LNCAP (cell line): ENCODE measurements at regions not wholly inside any gene's neighbourhood (a gene's known extent, or its start where the extent isn't known, plus 50 kb on each side); places are given as distances from the start of the nearest gene placed in this dataset.

ENCODE experiments used
- TF ChIP-seq, protein P1 (sequence below): fragments of 450-650 bp; IDR thresholded peaks from 2 replicates; pipeline ENCODE4 v1.5.1; 2017; ENCODE audit warnings: mild to moderate bottlenecking

- TF ChIP-seq, protein P1, sequence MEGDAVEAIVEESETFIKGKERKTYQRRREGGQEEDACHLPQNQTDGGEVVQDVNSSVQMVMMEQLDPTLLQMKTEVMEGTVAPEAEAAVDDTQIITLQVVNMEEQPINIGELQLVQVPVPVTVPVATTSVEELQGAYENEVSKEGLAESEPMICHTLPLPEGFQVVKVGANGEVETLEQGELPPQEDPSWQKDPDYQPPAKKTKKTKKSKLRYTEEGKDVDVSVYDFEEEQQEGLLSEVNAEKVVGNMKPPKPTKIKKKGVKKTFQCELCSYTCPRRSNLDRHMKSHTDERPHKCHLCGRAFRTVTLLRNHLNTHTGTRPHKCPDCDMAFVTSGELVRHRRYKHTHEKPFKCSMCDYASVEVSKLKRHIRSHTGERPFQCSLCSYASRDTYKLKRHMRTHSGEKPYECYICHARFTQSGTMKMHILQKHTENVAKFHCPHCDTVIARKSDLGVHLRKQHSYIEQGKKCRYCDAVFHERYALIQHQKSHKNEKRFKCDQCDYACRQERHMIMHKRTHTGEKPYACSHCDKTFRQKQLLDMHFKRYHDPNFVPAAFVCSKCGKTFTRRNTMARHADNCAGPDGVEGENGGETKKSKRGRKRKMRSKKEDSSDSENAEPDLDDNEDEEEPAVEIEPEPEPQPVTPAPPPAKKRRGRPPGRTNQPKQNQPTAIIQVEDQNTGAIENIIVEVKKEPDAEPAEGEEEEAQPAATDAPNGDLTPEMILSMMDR: no peak
Observed at GRCh38 chr2:111707700-111708099, 176.3 kb downstream of the ANAPC1 start.

GRCh38 chr2:111708476-111709180 is 175.4 kb downstream of the ANAPC1 start:
- TF ChIP-seq, protein P1: no peak

DNA sequence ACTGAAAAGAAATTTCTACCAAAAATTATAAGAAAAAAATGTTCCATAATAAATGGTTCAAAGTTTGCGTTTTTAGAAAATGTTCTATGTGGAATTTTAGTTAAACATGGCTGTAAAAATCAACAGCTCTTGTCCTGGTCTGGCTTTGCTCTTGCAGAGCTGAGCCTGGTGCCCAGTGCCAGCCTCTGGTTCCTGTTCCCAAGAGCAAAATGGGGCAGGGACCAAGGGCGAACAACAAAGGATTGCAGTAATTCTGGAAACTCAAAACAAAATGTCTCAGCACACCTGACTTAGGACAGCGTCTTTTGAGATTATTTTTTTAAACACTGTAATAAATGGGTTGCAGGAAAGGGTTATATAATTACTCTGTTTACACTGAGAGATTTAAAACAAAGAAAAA is 174.7 kb downstream of the ANAPC1 start:
- TF ChIP-seq, protein P1: no peak

DNA sequence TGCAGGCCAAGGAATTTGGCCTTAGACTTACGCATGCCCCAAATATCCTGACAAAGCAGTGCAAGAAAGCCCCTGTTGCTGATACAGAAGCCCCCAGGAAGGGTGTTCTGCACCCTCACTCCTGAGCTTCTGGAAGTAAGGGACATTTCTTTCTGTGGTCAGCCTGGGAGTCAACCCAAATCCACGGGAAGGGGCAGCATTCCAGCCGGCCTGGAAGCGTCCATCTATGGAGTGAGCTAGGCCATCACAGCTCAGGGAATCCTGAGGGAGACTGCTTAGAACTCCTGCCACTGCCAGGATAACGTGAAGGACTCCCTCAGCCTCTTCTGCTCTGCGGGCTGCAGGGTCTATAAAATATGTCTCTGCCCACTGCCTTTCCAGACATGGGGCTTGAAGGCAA is 173.9 kb downstream of the ANAPC1 start:
- TF ChIP-seq, protein P1: no peak

DNA sequence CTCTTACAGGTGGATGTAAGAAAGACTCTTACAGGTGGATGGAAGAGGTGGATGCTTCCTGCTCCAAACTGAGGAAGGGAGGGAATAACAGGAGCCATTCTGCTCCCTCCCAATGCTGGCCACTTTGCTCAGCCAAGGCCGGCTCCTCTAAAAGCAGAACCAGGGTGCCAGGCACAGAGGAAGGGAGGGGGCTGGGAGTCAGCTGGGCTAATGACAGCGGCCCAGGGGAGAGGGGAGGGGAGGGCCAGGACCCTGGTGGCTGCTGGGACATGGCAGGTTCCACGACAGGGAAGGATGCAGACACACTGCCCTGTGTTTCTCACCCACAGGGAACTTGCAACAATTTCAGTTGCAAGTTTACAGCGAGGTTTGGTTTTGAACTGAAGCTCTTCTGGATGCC is 173.4 kb downstream of the ANAPC1 start:
- TF ChIP-seq, protein P1: no peak

- TF ChIP-seq, protein P1: no peak
Observed at GRCh38 chr2:111711270-111711669, 172.7 kb downstream of the ANAPC1 start.

DNA sequence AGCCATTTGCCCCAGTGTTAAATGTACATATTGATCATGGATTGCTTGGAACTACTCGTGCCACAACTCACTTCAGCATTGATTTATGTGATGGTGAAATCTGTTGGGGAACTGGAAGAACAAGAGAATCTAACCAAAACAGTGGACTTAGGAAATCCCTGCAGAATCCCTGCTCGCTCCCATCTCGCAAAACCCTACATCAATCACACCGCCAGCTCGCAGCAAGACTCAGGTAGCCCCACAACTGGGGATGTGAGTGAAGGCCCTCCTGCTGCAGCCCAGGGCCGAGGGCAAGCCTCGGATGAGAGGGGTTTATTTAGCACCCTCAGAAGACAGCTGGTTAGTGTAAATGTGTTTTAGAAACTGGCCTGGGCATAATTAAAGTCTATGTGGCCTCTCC is 171.6 kb downstream of the ANAPC1 start:
- TF ChIP-seq, protein P1: no peak

DNA sequence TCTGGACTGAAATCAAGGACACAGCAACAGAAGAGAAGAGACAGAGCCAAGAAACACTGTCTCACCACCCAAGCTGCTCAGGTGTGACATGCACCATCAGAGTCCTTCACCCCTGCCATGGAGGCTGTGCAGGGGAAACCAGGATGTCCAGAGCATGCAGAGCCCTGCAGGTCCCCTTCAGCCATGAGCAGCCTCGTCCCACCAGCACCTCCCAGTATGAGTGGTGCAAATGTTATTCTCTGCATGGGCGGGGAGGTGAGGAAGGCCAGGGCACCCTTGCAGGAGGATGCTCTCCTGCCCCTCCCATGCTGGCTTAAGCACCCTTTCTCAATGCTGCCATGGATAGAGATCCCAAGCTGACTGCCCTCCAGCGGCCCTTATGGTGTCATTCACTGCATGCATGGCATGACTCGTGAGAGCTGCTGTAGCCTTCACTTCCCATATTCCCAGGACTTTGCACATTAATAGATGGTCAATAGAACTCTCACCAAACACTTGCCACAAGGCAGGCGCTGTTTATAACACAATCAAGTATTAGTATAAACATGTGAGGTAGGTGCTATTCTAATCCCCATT is 171.0 kb downstream of the ANAPC1 start:
- TF ChIP-seq, protein P1: no peak
